Fibroblast of peridontal ligament (primary cell): ENCODE measurements at regions not wholly inside any gene's neighbourhood (a gene's known extent, or its start where the extent isn't known, plus 50 kb on each side); places are given as distances from the start of the nearest gene placed in this dataset.
"Not testable (repeated sequence)": the region's sequence is repeated elsewhere in the genome, so short reads cannot be mapped to it uniquely, and the experiment has no call there.

ENCODE experiments used
- DNase-seq: peaks from one replicate; pipeline ENCODE4 v3.0.0-alpha.2; 2010; ENCODE audit errors: extremely low read depth

GRCh38 chr7:14971678-14972077 lies 69.1 kb upstream of the DGKB start:
- not testable (repeated sequence) for DNase-seq

- DNase-seq, result not testable (repeated sequence)
These were observed 64.8 kb upstream of the DGKB start for GRCh38 chr7:14967376-14967775.

GRCh38 chr7:14962778-14963177 lies 60.2 kb upstream of the DGKB start:
- no peak for DNase-seq

- no peak for DNase-seq
These were observed 58.2 kb upstream of the DGKB start for GRCh38 chr7:14960721-14961120.

- DNase-seq, result no peak
These were observed 56.8 kb upstream of the DGKB start for GRCh38 chr7:14959339-14959738.

- DNase-seq, result no peak
These were observed 51.5 kb upstream of the DGKB start for GRCh38 chr7:14954035-14954434.
